ENCODE measurements at regions not wholly inside any gene's neighbourhood (a gene's known extent, or its start where the extent isn't known, plus 50 kb on each side); places are given as distances from the start of the nearest gene placed in this dataset.

- Histone ChIP-seq H3K27me3 (ENCODE audit: control insufficient read depth, insufficient read depth, low read length) (no peaks in the 10 kb centered on the region), H3K4me3 (ENCODE audit: low read length) (no peak overlapping the region), H3K4me1 (ENCODE audit: control insufficient read depth, low read depth, low read length) (no peaks in the 10 kb centered on the region), H3K9ac (ENCODE audit: low read length) (no peak overlapping the region), H3K9me3 (ENCODE audit: control insufficient read depth, low read depth, low read length) (no peaks in the 10 kb centered on the region), H3K27ac (ENCODE audit: low read length) (no peak overlapping the region), H3K36me3 (ENCODE audit: control insufficient read depth, low read depth, low read length) (no peaks in the 10 kb centered on the region)
Measured at GRCh38 chr5:158265346-158265745, 406.4 kb upstream of the CLINT1 start.

- Histone ChIP-seq H3K27ac (ENCODE audit: low read length) (no peak overlapping the region), H3K9me3 (ENCODE audit: control insufficient read depth, low read depth, low read length) (no peaks in the 10 kb centered on the region), H3K4me1 (ENCODE audit: control insufficient read depth, low read depth, low read length) (no peaks in the 10 kb centered on the region), H3K27me3 (ENCODE audit: control insufficient read depth, insufficient read depth, low read length) (no peaks in the 10 kb centered on the region), H3K36me3 (ENCODE audit: control insufficient read depth, low read depth, low read length) (no peaks in the 10 kb centered on the region), H3K4me3 (ENCODE audit: low read length) (no peak overlapping the region), H3K9ac (ENCODE audit: low read length) (no peak overlapping the region)
Measured at GRCh38 chr5:158264264-158264663, 405.3 kb upstream of the CLINT1 start.

GRCh38 chr5:158261674-158262367 lies 402.9 kb upstream of the CLINT1 start:
- H3K27ac ChIP-seq (ENCODE audit: low read length): no peak overlapping the region
- no peaks in the 10 kb centered on the region for H3K27me3 ChIP-seq (ENCODE audit: control insufficient read depth, insufficient read depth, low read length)
- H3K9ac ChIP-seq (ENCODE audit: low read length): no peak overlapping the region
- H3K4me3 ChIP-seq (ENCODE audit: low read length): no peak overlapping the region
- H3K4me1 ChIP-seq (ENCODE audit: control insufficient read depth, low read depth, low read length): no peaks in the 10 kb centered on the region
- no peaks in the 10 kb centered on the region for H3K36me3 ChIP-seq (ENCODE audit: control insufficient read depth, low read depth, low read length)
- no peaks in the 10 kb centered on the region for H3K9me3 ChIP-seq (ENCODE audit: control insufficient read depth, low read depth, low read length)

- H3K27ac ChIP-seq (ENCODE audit: low read length): no peak overlapping the region
- no peak overlapping the region for H3K9ac ChIP-seq (ENCODE audit: low read length)
- H3K4me3 ChIP-seq (ENCODE audit: low read length): no peak overlapping the region
- H3K9me3 ChIP-seq (ENCODE audit: control insufficient read depth, low read depth, low read length): no peaks in the 10 kb centered on the region
- H3K36me3 ChIP-seq (ENCODE audit: control insufficient read depth, low read depth, low read length): no peaks in the 10 kb centered on the region
- H3K4me1 ChIP-seq (ENCODE audit: control insufficient read depth, low read depth, low read length): no peaks in the 10 kb centered on the region
- no peaks in the 10 kb centered on the region for H3K27me3 ChIP-seq (ENCODE audit: control insufficient read depth, insufficient read depth, low read length)
Measured at GRCh38 chr5:158256096-158256495, 397.2 kb upstream of the CLINT1 start.

- H3K36me3 ChIP-seq (ENCODE audit: control insufficient read depth, low read depth, low read length): no peaks in the 10 kb centered on the region
Measured at GRCh38 chr5:158255609-158256008, 396.7 kb upstream of the CLINT1 start.

GRCh38 chr5:158246661-158247060 lies 387.7 kb upstream of the CLINT1 start:
- Histone ChIP-seq H3K36me3 (ENCODE audit: control insufficient read depth, low read depth, low read length) (no peaks in the 10 kb centered on the region), H3K4me1 (ENCODE audit: control insufficient read depth, low read depth, low read length) (no peaks in the 10 kb centered on the region), H3K27me3 (ENCODE audit: control insufficient read depth, insufficient read depth, low read length) (no peaks in the 10 kb centered on the region), H3K9me3 (ENCODE audit: control insufficient read depth, low read depth, low read length) (no peaks in the 10 kb centered on the region), H3K4me3 (ENCODE audit: low read length) (no peak overlapping the region), H3K9ac (ENCODE audit: low read length) (no peak overlapping the region), H3K27ac (ENCODE audit: low read length) (no peak overlapping the region)

More at GRCh38 chr5:158255609-158256008, 396.7 kb upstream of the CLINT1 start:
- no peaks in the 10 kb centered on the region for H3K9me3 ChIP-seq (ENCODE audit: control insufficient read depth, low read depth, low read length)
- no peak overlapping the region for H3K9ac ChIP-seq (ENCODE audit: low read length)
- no peaks in the 10 kb centered on the region for H3K4me1 ChIP-seq (ENCODE audit: control insufficient read depth, low read depth, low read length)
- no peaks in the 10 kb centered on the region for H3K27me3 ChIP-seq (ENCODE audit: control insufficient read depth, insufficient read depth, low read length)
- no peak overlapping the region for H3K4me3 ChIP-seq (ENCODE audit: low read length)
- no peak overlapping the region for H3K27ac ChIP-seq (ENCODE audit: low read length)

- H3K9ac ChIP-seq (ENCODE audit: low read length): no peak overlapping the region
- no peaks in the 10 kb centered on the region for H3K36me3 ChIP-seq (ENCODE audit: control insufficient read depth, low read depth, low read length)
- H3K4me3 ChIP-seq (ENCODE audit: low read length): no peak overlapping the region
- H3K27me3 ChIP-seq (ENCODE audit: control insufficient read depth, insufficient read depth, low read length): no peaks in the 10 kb centered on the region
- H3K9me3 ChIP-seq (ENCODE audit: control insufficient read depth, low read depth, low read length): no peaks in the 10 kb centered on the region
- H3K4me1 ChIP-seq (ENCODE audit: control insufficient read depth, low read depth, low read length): no peaks in the 10 kb centered on the region
- no peak overlapping the region for H3K27ac ChIP-seq (ENCODE audit: low read length)
Measured at GRCh38 chr5:158245513-158245912, 386.6 kb upstream of the CLINT1 start.

GRCh38 chr5:158244882-158245281 lies 385.9 kb upstream of the CLINT1 start:
- no peak overlapping the region for H3K9ac ChIP-seq (ENCODE audit: low read length)

GRCh38 chr5:158236511-158237335 lies 377.8 kb upstream of the CLINT1 start:
- H3K4me1 ChIP-seq (ENCODE audit: control insufficient read depth, low read depth, low read length): no peaks in the 10 kb centered on the region
- H3K36me3 ChIP-seq (ENCODE audit: control insufficient read depth, low read depth, low read length): no peaks in the 10 kb centered on the region
- no peak overlapping the region for H3K9ac ChIP-seq (ENCODE audit: low read length)
- H3K9me3 ChIP-seq (ENCODE audit: control insufficient read depth, low read depth, low read length): no peaks in the 10 kb centered on the region
- H3K27ac ChIP-seq (ENCODE audit: low read length): no peak overlapping the region
- H3K4me3 ChIP-seq (ENCODE audit: low read length): no peak overlapping the region
- no peaks in the 10 kb centered on the region for H3K27me3 ChIP-seq (ENCODE audit: control insufficient read depth, insufficient read depth, low read length)

More at GRCh38 chr5:158244882-158245281, 385.9 kb upstream of the CLINT1 start:
- no peaks in the 10 kb centered on the region for H3K27me3 ChIP-seq (ENCODE audit: control insufficient read depth, insufficient read depth, low read length)
- H3K27ac ChIP-seq (ENCODE audit: low read length): no peak overlapping the region
- H3K4me3 ChIP-seq (ENCODE audit: low read length): no peak overlapping the region
- H3K4me1 ChIP-seq (ENCODE audit: control insufficient read depth, low read depth, low read length): no peaks in the 10 kb centered on the region
- no peaks in the 10 kb centered on the region for H3K36me3 ChIP-seq (ENCODE audit: control insufficient read depth, low read depth, low read length)
- H3K9me3 ChIP-seq (ENCODE audit: control insufficient read depth, low read depth, low read length): no peaks in the 10 kb centered on the region

GRCh38 chr5:158235159-158235547 lies 376.2 kb upstream of the CLINT1 start:
- Histone ChIP-seq H3K36me3 (ENCODE audit: control insufficient read depth, low read depth, low read length) (no peaks in the 10 kb centered on the region), H3K27ac (ENCODE audit: low read length) (no peak overlapping the region), H3K4me3 (ENCODE audit: low read length) (no peak overlapping the region), H3K9me3 (ENCODE audit: control insufficient read depth, low read depth, low read length) (no peaks in the 10 kb centered on the region), H3K9ac (ENCODE audit: low read length) (no peak overlapping the region), H3K4me1 (ENCODE audit: control insufficient read depth, low read depth, low read length) (no peaks in the 10 kb centered on the region), H3K27me3 (ENCODE audit: control insufficient read depth, insufficient read depth, low read length) (no peaks in the 10 kb centered on the region)

- Histone ChIP-seq H3K9ac (ENCODE audit: low read length) (no peak overlapping the region), H3K4me3 (ENCODE audit: low read length) (no peak overlapping the region), H3K36me3 (ENCODE audit: control insufficient read depth, low read depth, low read length) (no peaks in the 10 kb centered on the region), H3K27ac (ENCODE audit: low read length) (no peak overlapping the region), H3K27me3 (ENCODE audit: control insufficient read depth, insufficient read depth, low read length) (no peaks in the 10 kb centered on the region), H3K4me1 (ENCODE audit: control insufficient read depth, low read depth, low read length) (no peaks in the 10 kb centered on the region), H3K9me3 (ENCODE audit: control insufficient read depth, low read depth, low read length) (no peaks in the 10 kb centered on the region)
Measured at GRCh38 chr5:158234323-158235158, 375.6 kb upstream of the CLINT1 start.

All from iPS-18a (cell line).